HG02642 (cell line): ENCODE measurements at regions not wholly inside any gene's neighbourhood (a gene's known extent, or its start where the extent isn't known, plus 50 kb on each side); places are given as distances from the start of the nearest gene placed in this dataset.
"Not testable (repeated sequence)": the region's sequence is repeated elsewhere in the genome, so short reads cannot be mapped to it uniquely, and the experiment has no call there.

Source experiments
- ATAC-seq: cut with Tn5 transposase; IDR thresholded peaks from one replicate; pipeline ENCODE4 v1.9.1; 2021; ENCODE audit warnings: mild to moderate bottlenecking; ENCODE audit not compliant: unreplicated experiment, poor library complexity

DNA sequence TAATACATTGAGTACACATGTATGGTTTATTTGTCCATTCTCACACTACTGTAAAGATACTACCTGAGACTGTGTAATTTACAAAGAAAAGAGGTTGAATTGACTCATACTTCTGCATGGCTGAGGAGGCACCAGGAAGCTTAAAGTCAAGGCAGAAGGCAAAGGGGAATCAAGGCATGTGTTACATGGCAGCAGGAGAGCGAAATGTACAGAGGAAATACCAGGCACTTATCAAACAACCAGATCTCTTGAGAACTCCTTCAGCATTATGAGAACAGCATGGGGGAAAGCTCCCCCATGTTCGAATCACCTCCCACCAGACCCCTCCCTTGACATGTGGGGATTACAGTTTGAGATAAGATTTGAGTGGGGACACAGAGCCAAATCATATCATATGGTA, 666.3 kb downstream of the ZBBX start:
- no peak for ATAC-seq

DNA sequence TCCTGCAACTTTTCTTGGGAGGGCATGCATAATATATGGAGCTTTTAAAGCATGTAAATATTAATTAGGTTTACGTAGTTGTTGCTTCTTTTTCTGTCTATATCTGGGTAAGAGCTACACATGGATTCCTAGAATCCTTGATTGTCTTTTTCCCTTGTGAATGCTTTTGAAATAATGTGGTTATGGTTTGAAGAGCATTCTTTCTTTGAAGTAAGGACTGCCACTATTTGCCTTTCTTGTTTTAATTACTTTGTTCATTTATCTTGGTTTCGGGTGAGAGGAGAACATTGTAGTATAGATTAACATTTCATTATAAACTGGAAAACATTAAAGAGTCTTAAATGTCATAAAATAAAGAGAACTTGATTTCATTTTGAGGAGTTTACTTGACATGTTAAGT, 674.0 kb downstream of the ZBBX start:
- no peak for ATAC-seq

DNA sequence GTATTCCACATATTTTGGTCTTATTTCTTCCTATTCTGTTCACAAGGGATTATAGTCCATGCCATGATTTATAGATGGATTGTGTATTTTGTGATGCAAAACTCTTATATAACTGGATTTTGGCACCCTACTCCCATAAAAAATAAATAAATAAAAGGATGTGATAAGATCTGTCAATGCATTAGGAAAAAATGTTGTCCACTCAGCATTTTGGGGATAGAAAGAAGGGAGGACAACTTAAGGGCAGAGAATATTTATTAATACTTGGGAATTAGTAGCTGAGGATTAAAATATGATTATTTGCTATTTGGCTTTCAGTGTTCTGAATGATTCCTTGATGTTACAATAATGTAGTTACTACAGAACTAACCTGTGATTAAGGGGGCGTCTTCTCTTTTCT, 682.6 kb downstream of the ZBBX start:
- no peak for ATAC-seq

DNA sequence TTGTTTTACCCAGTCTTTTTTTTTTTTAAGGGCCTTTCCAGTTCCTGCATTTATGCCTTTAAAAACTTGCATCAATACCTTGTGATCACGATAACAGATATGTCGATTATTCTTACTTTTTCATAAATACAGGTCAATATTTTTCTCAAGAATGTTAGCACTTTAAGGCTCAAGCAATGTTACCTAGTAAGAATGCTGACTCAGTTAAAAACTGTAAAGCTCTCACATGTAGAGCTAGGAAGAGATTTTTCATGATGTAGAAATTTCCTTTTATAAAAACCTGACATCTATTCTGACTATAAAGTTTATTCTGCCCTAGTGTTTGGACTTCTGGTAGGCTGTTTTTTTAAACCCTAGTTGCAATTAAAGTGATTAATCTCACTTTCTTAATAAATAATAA, 684.0 kb downstream of the ZBBX start:
- no peak for ATAC-seq

DNA sequence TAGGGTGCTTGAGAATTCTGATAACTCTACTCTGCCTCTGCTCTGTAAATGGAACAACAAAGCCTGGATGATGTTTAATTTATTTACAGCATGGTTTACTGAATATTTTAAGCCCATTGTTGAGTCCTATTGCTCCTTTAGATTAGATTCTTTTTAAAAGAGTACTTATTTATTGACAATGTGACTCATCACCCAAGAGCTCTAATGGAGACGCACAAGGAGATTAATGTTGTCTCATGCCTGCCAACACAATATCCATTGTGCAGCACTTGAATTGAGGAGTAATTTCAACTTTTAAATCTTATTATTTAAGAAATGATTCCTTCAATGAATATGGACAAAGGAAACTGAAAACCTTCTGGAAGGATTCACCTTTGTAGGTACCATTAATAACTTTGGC, 691.4 kb downstream of the ZBBX start:
- ATAC-seq: no peak

DNA sequence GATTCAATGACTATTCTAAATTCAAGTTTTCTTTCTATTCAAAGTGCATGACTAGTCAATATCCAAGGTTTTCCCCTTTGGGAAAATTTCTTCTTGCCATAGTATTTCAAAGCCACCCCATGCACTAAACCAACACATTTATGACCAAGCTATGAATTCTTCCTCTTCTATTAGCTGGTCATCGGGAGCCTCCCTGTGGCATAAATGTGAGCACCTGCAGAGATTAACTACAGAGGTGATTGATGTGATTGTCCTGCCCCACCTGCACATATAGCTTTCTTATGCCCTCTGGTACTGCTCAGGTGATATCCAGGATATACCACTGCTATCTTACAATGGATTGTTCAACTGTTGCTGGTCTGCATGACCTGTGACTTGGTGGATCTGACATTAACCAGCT, 694.9 kb downstream of the ZBBX start:
- ATAC-seq: no peak

DNA sequence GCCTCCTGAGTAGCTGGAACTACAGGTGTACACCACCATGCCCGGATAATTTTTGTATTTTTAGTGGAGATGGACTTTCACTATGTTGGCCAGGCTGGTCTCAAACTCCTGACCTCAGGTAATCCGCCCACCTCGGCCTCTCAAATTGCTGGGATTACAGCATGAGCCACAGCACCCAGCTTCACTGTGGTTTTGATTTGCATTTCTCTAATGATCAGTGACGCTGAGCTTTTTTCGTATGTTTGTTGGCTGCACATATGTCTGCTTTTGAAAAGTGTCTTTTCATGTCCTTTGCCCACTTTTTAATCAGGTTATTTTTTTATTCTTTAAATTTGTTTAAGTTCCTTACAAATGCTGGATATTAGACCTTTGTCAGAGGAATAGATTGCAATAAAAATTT, 696.0 kb downstream of the ZBBX start:
- not testable (repeated sequence) for ATAC-seq

DNA sequence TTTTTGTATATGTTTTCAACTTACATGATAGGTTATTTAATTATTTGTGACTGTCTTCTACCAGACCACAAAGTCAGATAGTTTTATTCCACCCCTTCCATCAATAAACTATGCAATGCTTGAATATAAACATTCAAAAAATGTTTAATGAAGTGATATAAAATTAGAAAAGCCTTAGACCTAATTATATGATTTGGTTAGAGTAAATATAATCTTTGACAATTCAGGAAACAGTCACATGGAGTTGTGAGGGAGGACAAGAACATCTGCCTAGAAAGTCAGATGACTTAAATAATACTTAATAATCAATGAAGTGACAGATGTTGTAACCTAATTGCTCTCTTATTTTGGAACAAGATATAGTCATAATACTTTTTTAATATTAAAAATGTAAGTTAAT, 710.3 kb downstream of the ZBBX start:
- ATAC-seq: no peak

DNA sequence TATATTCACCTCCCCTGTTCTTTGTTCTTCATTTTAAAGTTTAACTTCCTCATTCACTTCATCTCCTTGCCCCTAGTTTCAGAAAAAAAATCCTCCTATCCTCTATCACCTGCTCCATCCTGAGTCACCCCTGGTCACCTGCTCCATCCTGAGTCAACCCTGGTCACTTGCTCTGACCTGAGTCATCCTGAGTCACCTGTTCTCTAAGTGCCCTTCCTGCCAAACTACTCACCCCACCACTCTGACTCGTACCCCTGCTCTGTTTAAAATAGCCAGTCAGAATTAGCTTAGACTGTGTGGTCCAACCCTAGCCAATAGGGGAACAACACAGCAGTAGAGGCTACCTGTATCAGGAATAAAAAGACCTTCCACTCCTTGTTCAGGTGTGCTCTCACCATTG, 716.9 kb downstream of the ZBBX start:
- no peak for ATAC-seq

DNA sequence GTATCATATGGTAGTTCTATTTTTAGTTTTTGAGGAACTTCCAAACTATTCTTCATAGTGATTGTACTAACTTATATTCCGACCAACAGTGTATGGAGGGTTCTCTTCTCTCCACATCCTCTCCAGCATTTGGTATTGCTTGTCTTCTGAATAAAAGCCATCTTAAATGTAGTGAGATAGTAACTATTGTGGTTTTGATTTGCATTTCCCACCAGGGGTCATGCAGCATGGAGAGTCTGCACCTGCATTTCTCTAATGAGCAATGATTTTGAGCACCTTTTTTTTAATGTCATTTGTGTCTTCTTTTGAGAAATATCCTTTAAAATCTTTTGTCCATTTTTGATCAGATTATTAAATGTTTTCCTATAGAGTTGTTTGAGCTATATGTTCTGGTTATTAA, 718.5 kb downstream of the ZBBX start:
- ATAC-seq: no peak

DNA sequence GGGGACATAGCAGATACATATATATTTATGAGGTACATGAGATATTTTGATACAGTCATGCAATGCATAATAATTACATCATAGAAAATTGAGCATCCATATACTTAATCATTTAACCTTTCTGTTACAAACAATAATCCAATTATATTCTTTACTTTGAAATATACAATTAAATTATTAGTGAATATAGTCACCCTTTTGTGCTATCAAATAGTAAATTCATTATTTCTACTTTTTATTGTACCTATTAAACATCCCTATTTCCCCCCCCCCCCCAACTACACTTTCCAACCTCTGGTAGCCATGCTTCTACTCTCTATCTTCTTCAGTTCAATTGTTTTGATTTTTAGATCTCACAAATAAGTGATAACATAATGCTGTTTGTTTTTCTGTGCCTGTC, 719.1 kb downstream of the ZBBX start:
- no peak for ATAC-seq

DNA sequence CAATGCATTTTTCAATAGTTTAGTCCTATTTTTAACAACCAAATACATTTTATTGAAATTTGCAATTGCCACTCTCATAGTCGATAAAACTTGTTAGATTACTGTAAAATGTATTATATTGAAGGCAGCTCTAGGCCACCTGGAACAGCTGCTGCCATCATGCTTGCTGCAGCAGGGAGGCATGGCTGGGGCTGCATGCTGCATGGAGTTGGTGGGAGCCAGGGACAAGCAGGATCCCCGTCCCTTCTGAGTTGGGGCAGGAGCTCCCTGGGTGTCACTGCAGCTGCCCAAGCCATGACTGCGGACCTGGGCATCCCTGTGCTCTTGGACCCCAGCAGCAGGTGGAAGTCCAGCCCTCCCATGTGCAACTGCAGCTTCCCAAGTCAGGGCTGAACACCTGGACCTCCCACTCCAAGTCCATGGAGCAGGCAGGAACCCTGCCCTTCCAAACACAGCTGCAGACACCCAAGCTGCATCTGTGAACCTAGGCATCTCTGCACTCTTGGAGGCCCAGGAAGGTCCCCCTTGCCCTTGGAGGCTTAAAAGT, 742.0 kb downstream of the ZBBX start:
- ATAC-seq: no peak

DNA sequence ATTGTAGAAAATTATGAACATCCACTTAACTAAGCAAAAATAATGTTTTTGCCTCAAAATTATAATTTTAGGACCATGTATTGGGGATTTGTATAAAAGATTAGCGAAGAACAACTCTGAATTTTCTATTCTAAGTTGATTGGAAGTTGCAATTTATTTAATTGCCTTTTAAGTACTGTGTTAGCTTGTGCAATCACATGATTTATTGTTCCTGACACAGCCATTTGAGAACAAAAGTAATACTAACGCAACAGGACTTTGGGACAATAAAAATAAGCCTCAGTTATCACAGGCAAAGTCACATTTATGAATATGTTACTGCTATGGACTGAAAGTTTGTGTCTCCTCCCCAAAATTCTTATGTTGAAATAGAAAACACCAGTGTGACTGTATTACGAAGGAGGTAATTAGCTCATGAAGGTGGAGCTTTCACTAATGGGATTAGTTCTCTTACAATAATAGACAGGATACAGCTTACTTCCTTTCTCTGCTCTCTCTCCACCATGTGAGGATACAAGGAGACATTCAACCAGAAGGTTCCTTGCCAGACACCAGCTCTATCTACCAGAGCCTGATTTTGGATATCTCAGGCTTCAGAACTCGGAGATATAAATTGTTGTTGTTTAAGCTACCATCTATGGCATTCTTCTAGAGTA, 745.9 kb downstream of the ZBBX start:
- no peak for ATAC-seq

DNA sequence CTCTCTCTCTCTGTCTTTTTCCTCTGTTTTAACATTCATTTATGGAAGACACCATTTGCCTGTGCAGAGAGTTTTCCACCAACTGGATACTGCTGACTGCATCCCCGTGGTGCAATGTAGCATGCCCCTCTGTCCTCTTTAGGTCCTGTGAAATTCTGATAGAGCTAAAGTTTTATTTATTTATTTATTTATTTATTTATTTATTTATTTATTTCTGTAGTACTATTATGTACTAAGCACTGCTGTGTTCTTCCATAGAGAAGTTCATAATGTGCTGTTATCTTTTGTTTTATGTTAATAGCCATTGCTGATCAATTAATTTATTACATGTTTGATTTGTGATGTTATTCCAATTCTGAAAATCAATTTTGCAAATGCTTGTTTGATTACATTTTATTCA, 749.9 kb downstream of the ZBBX start:
- ATAC-seq: no peak

DNA sequence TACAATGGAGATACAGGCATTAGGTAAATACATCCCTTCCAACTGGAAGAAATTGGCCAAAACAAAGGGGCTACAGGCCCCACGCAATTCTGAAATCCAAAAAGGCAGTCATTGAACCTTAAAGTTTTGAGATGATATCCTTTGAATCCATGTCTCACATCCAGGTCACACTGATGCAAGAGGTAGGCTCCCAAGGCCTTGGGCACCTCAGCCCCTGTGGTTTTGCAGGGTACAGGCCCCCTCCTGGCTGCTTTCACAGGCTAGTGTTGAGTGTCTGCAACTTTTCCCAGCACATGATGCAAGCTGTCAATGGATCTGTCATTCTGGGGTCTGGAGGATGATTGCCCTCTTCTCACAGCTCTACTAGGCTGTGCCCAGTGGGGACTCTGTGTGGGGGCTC, 766.7 kb downstream of the ZBBX start:
- no peak for ATAC-seq

DNA sequence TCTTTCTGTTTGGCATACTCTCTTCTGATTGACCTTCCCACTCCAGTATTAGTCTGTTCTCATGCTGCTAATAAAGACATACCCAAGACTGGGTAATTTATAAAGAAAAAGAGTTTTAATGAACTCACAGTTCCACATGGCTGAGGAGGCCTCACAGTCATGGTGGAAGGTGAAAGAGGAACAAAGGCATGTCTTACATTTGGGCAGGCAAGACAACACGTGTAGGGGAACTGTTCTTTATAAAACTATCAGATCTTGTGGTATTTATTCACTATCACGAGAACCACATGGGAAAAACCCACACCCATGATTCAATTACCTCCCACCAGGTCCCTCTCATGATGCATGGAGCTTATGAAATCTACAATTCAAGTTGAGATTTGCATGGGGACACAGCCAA, 767.3 kb downstream of the ZBBX start:
- ATAC-seq: not testable (repeated sequence)

DNA sequence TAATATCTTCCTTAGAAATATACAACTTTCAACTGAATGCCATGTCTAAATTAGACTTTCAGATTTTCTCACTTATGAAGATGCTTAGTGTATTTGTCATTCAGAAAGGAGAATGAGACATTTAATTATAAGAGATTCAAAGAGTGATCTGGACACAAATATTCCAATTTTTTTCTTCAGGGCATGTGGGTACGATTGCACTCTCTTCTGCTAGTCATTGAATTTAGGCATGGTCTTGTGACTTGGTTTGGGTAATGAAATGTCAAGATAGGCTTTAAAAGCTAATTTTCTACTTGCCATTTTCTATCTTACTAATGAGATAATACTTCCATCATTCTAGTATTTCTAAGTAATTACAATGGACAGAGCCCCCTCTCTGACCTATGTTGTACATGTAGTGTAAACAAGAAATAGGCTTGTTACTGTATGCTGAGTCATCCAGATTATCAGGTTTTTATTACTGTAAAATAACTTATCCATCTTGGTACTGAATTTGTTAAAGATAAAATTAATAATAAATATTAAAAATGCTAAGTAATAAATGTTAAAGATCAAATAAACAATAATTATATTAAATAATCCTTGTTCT, 770.8 kb upstream of the BCHE start:
- ATAC-seq: no peak

DNA sequence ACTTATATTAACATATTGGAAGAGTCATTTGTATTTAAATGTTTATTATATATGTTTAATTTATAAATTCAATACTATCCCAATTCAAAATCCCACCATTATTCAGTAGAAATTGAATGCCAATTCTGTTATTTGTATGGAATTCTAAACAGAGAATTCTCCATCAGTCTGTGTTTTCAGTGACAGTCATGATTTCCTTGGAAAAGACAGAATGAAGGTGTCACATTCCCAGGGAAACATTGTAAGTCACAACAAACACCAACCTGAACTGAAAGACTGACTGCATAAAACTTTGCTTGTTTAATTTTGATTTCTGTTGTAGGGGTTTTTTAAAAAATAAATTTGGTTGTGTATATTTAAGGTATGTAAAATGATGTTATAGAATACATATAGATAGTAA, 769.8 kb upstream of the BCHE start:
- no peak for ATAC-seq

DNA sequence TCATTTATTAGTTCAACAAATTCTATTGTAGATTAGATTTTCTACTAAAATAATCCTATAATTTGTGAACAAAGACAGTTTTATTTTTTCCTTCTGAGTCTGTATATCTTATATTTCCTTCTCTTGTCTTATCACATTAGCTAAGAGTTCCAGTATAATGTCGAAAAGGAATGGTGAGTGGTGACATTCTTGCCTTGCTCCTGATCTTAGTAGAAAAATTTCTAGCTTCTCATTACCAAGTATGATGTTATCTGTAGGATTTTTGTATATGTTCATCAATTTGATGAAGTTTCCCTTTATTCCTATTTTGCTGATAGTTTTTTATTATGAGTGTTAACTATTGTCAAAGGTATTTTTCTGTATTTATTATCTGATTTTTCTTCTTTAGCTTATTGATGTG, 756.6 kb upstream of the BCHE start:
- ATAC-seq: no peak

DNA sequence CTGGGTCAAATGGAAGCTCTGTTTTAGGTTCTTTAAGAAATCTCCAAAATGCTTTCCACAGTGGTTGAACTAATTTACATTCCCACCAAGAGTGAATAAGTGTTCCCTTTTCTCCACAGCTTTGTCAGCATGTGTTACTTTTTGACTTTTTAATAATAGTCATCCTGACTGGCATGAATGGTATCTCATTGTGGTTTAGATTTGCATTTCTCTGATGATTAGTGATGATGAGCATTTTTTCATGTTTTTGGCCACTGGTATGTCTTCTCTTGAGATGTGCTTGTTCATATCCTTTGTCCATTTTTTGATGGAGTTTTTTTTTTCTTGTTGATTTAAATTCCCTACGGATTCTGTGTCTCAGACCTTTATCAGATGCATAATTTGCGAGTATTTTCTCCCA, 745.0 kb upstream of the BCHE start:
- no peak for ATAC-seq

DNA sequence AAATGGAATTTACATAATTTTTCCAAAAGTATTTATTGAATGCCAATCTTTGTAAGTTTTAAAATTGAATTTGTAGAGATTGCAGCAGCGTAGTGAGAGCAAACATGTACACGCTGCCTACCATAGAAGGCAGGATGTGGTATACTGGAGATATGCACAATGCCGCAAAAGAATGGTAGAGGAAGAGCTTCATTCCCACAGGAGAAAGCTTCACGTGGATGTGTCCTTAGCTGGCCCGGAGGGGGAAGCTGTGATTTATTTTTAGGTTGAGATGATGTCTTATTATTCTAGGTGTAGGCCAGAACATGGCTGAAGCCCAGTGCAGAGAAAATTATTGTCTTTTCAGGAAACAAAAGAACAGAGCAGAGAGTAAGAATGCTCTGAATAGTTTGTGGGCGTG, 743.3 kb upstream of the BCHE start:
- ATAC-seq: no peak

DNA sequence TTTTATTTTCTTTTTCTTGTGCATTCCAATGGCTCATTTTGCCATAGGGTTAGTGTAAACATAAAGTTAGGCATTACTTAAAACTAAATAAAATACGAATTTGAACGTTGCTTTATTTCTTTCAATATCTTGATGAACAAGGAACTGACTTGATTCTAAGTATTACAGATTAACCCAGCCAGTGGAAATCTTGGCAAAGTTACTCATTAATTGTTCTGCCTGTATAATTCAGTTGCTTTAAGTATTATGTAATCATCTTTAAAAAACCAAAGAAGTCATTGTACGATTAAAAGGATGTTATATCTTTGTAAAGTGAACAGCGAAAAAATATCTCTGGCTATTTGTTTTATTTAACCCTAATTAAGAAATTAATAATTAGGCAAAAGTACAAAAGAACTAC, 737.9 kb upstream of the BCHE start:
- no peak for ATAC-seq
